ENCODE measurements at regions not wholly inside any gene's neighbourhood (a gene's known extent, or its start where the extent isn't known, plus 50 kb on each side); places are given as distances from the start of the nearest gene placed in this dataset.

GRCh38 chr4:29375716-29376115 is 1344.5 kb upstream of the PCDH7 start:
- TF ChIP-seq POLR2A (IDR thresholded peaks at IDR 0.05; ENCODE audit: low read length): no peak
- no peak for TF ChIP-seq GATA1 (IDR thresholded peaks at IDR 0.05; ENCODE audit: low read depth, low read length)
